ENCODE measurements at regions not wholly inside any gene's neighbourhood (a gene's known extent, or its start where the extent isn't known, plus 50 kb on each side); places are given as distances from the start of the nearest gene placed in this dataset.

GRCh38 chr12:102573237-102573636 is 92.9 kb upstream of the IGF1 start:
- no peak for DNase-seq

- DNase-seq: no peak
These were observed 91.5 kb upstream of the IGF1 start for GRCh38 chr12:102571889-102572288.

GRCh38 chr12:102570256-102570655 is 89.9 kb upstream of the IGF1 start:
- DNase-seq: no peak

- DNase-seq: no peak
These were observed 89.4 kb upstream of the IGF1 start for GRCh38 chr12:102569803-102570202.

- DNase-seq: no peak
These were observed 87.9 kb upstream of the IGF1 start for GRCh38 chr12:102568276-102568675.

GRCh38 chr12:102567031-102567985 is 86.9 kb upstream of the IGF1 start:
- no peak for DNase-seq

GRCh38 chr12:102565555-102565954 is 85.2 kb upstream of the IGF1 start:
- no peak for DNase-seq

GRCh38 chr12:102564026-102564425 is 83.7 kb upstream of the IGF1 start:
- DNase-seq: no peak

- DNase-seq: no peak
These were observed 82.6 kb upstream of the IGF1 start for GRCh38 chr12:102562836-102563425.

- no peak for DNase-seq
These were observed 70.8 kb upstream of the IGF1 start for GRCh38 chr12:102551186-102551585.

- DNase-seq: no peak
These were observed 69.3 kb upstream of the IGF1 start for GRCh38 chr12:102549691-102550090.

- no peak for DNase-seq
These were observed 68.2 kb upstream of the IGF1 start for GRCh38 chr12:102548543-102548942.

- DNase-seq: no peak
These were observed 63.4 kb upstream of the IGF1 start for GRCh38 chr12:102543494-102544485.

- no peak for DNase-seq
These were observed 62.6 kb upstream of the IGF1 start for GRCh38 chr12:102542816-102543440.

GRCh38 chr12:102540815-102541385 is 60.5 kb upstream of the IGF1 start:
- DNase-seq: no peak

GRCh38 chr12:102539651-102540553 is 59.5 kb upstream of the IGF1 start:
- no peak for DNase-seq

- no peak for DNase-seq
These were observed 54.9 kb upstream of the IGF1 start for GRCh38 chr12:102535306-102535705.

GRCh38 chr12:102534899-102535298 is 54.5 kb upstream of the IGF1 start:
- no peak for DNase-seq

- no peak for DNase-seq
These were observed 53.3 kb upstream of the IGF1 start for GRCh38 chr12:102533483-102534215.
